ENCODE measurements at regions not wholly inside any gene's neighbourhood (a gene's known extent, or its start where the extent isn't known, plus 50 kb on each side); places are given as distances from the start of the nearest gene placed in this dataset.
"Not testable (repeated sequence)": the region's sequence is repeated elsewhere in the genome, so short reads cannot be mapped to it uniquely, and the experiment has no call there.

GRCh38 chr16:22572331-22573224, 61.9 kb downstream of the NPIPB5 start:
- DNase-seq = peak in 1 of 56 donors; percentile 18

GRCh38 chr16:22573225-22573530, 62.5 kb downstream of the NPIPB5 start:
- not testable (repeated sequence) for DNase-seq

DNA sequence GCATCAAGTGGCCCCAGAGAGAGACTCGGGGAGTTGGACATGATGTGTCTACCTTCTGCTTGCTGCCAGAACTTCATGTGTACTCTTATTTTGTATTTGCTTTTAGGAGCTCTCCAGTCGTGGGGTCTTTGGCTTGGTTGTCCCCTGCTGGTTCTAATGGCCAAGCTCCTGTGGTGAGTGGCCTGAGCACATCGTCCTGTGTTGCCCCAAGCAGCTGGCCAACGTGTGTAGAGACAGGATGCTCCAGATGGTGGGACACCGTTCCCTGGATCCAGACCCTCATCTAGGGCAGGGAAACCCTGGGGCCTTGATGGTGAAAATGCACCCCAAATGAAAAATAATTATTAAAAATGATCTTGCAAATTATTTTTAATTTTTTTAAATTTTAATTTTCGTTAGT, 65.8 kb downstream of the NPIPB5 start:
- DNase-seq = not testable (repeated sequence)

DNA sequence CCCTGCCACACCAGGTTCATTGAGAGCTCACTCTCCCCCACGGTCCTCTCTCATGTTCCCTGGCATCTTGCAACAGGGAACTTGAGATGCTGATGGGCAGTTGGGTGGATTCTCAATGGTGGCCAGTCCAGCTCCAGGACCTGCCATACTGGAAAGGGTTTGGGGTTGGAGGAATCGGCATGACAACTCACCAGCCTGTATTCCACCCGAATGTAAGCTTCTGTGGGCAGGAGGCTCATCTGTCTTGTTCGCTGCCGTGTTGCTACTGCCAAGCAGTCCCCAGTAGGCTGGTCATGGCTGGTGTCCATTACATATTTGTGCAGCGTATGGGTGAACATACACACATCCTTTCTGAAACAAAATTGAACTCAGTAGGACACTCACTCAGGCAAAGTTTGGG, 72.5 kb downstream of the NPIPB5 start:
- DNase-seq = not testable (repeated sequence)

- DNase-seq = not testable (repeated sequence)
Observed at GRCh38 chr16:22584459-22584858, 73.8 kb downstream of the NPIPB5 start.

DNA sequence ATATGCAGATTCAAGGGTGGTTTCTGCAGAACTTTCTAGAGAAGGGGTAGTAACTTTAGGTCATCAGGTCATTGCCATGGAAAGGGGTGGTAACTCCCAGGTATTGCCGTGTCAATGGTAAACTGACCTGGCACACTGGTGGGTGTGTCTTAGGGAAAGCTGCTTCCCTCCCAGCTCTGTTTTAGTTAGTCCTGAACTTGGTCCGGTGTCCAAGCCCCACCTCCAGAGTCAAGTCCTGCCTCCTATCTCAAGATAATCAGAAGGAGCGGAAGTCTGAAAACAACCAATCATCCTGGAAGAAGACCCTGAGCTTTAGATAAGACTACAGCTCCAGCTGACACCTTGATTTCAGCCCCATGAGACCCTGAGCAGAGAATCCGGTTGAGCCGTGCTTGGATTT, 74.2 kb downstream of the NPIPB5 start:
- not testable (repeated sequence) for DNase-seq

DNA sequence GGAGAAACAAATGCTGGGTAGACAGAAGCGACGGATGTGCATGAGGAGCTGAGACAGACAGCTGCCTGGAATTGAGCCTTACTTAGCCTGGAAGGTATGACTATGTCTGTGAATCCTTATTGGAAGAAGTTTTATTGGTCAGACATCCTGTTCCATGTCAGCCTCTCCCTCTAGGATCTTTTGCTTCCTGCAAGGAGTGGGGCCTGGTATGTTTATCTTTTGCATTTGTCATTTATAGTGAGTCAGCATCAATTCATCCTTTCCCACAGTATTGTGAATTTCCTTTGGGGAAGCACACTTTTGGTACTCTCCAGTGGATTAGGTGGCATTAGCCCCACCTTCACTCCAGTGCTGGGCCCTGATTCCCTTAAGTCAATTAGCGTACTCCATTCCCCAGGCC, 74.7 kb downstream of the NPIPB5 start:
- DNase-seq = not testable (repeated sequence)

- not testable (repeated sequence) for DNase-seq
Observed at GRCh38 chr16:22586732-22587131, 76.0 kb downstream of the NPIPB5 start.

GRCh38 chr16:22589757-22590156, 79.1 kb downstream of the NPIPB5 start:
- DNase-seq = not testable (repeated sequence)

- DNase-seq = not testable (repeated sequence)
Observed at GRCh38 chr16:22596445-22597045, 85.9 kb downstream of the NPIPB5 start.

DNA sequence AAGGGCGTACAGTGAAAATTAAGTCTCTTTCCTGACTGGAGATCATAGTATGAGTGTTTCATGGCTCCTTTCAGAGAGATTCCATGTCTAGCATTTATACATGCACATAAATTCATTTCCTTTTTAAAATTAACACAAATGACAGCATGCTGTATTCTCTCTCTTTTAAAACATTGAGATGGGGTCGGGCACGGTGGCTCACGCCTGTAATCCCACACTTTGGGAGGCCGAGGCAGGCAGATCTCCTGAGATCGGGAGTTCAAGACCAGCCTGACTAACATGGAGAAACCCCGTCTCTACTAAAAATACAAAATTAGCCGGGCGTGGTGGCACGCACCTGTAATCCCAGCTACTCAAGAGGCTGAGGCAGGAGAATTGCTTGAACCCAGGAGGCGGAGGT, 93.1 kb downstream of the NPIPB5 start:
- DNase-seq = not testable (repeated sequence)

- DNase-seq = not testable (repeated sequence)
Observed at GRCh38 chr16:22606619-22607018, 95.9 kb downstream of the NPIPB5 start.

DNA sequence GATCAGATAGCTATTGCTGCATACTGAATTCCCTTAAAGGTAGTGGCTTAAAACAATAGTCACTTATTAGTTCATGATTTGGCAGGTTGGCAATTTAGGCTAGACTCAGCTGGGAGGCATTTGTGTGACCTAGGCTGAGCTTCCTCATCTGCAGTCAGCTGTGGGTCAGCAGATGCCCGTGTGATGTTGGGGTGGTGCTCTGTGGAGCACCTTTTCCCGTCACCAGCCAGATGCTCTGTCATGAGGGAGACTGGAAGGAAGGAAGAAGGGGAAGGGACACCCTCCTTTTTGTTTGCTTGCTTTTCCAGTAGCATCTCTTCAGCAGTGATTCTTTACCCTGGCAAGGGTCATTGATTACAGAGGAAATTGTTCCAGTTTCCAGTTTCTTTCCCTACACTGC, 99.1 kb downstream of the NPIPB5 start:
- DNase-seq = not testable (repeated sequence)

DNA sequence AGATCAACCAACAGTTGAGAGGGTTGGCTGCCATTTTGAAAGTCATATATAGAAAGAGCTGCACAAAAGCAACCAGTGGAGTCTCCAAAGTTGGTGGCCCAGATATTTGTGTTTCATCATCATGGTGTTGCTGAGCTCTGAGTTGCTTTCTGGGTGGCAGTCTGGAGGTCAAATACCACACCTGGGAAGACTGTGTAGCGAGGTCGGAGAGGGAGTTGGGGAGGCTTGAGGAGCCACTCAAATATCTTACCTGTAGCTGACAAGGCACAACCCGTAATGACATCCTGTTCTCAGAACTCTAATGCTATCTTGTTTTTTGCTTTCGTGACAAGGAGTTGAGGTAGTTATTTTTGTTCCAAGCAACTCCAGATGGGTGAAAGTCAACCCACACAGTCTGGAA, 100.4 kb downstream of the NPIPB5 start:
- not testable (repeated sequence) for DNase-seq

GRCh38 chr16:22614271-22614947, 103.7 kb downstream of the NPIPB5 start:
- DNase-seq = no peak

- DNase-seq = no peak
Observed at GRCh38 chr16:22618842-22619241, 108.2 kb downstream of the NPIPB5 start.

DNA sequence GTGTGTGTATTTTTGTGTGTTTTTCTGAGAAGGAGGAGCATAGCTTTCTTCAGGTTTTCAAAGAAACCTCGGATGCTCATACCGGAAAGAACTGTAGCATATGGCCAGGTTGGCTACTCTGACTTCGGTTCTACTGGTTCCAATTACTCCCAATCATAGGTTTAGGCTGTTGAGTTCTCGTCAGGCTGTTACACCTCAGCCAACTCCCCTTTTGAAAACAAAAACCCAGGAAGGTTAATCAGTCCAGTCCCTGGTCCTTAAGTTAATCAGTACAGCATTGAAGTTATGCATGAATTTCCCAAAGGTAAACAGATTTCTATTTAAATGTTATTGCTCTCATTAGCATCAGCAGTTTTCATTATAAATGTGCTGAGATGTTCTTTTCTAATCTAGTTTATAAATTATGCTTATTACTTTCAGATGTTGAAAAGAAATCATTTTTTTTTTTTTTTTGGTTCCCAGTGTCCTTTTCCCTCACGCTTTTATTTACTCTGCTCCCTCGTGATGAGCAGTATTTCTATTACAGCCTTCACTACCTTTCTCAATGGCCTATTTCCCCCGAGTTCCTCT, 111.0 kb downstream of the NPIPB5 start:
- DNase-seq = no peak

DNA sequence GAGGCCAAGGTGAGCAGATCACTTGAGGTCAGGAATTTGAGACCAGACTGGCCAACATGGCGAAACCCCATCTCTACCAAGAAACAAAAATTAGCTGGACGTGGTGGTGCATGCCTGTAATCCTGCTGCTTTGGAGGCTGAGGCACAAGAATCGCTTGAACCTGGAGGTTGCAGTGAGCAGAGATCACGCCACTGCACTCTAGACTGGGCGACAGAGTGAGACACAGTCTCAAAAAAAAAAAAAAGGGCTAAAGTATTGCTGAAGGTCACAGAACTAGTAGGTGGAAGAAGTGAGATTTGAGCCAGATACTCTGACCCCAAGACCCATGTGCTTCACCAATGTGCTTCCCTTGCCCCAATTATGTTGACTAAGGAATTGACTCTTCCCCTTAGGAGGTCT, 112.0 kb downstream of the NPIPB5 start:
- no peak for DNase-seq

DNA sequence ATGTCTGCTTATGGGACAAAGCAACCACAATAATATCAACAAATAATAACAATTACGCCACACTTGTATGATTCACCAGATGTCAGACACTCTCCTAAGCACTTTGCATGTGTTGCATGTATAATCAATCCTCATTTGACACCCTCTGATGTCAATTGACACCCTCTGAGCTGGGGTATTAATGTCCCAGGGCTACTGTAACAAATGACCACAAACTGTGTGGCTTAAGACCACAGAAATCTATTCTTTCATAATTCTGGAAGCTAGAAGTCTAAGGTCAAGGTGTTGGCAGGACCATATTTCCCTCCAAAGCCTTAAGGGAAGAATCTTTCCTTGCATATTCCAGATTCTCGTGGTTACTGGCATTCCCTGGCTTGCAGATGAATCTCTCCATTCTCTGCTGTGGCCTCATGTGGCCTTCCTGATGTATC, 112.7 kb downstream of the NPIPB5 start:
- no peak for DNase-seq

GRCh38 chr16:22624038-22624799, 113.5 kb downstream of the NPIPB5 start:
- no peak for DNase-seq
